Parathyroid adenoma (tissue), 2 donors: ENCODE measurements at regions not wholly inside any gene's neighbourhood (a gene's known extent, or its start where the extent isn't known, plus 50 kb on each side); places are given as distances from the start of the nearest gene placed in this dataset.

Experiments used
- H2AFZ ChIP-seq: fragments of 300-600 bp; sonication (generic); one replicate; pipeline ENCODE4 v1.7.0; 2017; ENCODE audit warnings: antibody characterized with exemption, mild to moderate bottlenecking
- H3K27ac ChIP-seq: fragments of 300-600 bp; sonication (generic); one replicate; pipeline ENCODE4 v1.7.0; 2017
- H3K27me3 ChIP-seq: fragments of 300-600 bp; sonication (generic); one replicate; pipeline ENCODE4 v1.7.0; 2017; ENCODE audit warnings: low read length; ENCODE audit not compliant: control insufficient read depth, insufficient read depth
- H3K36me3 ChIP-seq: fragments of 300-600 bp; sonication (generic); one replicate; pipeline ENCODE4 v1.7.0; 2017; ENCODE audit warnings: low read length; ENCODE audit not compliant: control insufficient read depth, insufficient read depth
- H3K4me1 ChIP-seq: fragments of 300-600 bp; sonication (generic); one replicate; pipeline ENCODE4 v1.7.0; 2017; ENCODE audit warnings: control low read depth
- H3K4me2 ChIP-seq: fragments of 300-600 bp; sonication (generic); one replicate; pipeline ENCODE4 v1.7.0; 2017; ENCODE audit warnings: low read length
- H3K4me3 ChIP-seq: fragments of 300-600 bp; sonication (generic); one replicate; pipeline ENCODE4 v1.7.0; 2017; ENCODE audit warnings: low read depth, low read length
- H3K79me2 ChIP-seq: fragments of 300-600 bp; sonication (generic); one replicate; pipeline ENCODE4 v1.7.0; 2017; ENCODE audit warnings: control low read depth
- H3K9ac ChIP-seq: fragments of 300-600 bp; sonication (generic); one replicate; pipeline ENCODE4 v1.7.0; 2017; ENCODE audit warnings: mild to moderate bottlenecking
- H3K9me3 ChIP-seq: fragments of 300-600 bp; sonication (generic); one replicate; pipeline ENCODE4 v1.7.0; 2017; ENCODE audit warnings: low read length; ENCODE audit not compliant: control insufficient read depth
- TF ChIP-seq, protein P1 (sequence below): fragments of 300-600 bp; sonication (generic); IDR thresholded peaks from one replicate; pipeline ENCODE4 v1.7.0; 2017; ENCODE audit warnings: antibody characterized with exemption, mild to moderate bottlenecking
- donor health status: primary hyperparathyroidism.

DNA sequence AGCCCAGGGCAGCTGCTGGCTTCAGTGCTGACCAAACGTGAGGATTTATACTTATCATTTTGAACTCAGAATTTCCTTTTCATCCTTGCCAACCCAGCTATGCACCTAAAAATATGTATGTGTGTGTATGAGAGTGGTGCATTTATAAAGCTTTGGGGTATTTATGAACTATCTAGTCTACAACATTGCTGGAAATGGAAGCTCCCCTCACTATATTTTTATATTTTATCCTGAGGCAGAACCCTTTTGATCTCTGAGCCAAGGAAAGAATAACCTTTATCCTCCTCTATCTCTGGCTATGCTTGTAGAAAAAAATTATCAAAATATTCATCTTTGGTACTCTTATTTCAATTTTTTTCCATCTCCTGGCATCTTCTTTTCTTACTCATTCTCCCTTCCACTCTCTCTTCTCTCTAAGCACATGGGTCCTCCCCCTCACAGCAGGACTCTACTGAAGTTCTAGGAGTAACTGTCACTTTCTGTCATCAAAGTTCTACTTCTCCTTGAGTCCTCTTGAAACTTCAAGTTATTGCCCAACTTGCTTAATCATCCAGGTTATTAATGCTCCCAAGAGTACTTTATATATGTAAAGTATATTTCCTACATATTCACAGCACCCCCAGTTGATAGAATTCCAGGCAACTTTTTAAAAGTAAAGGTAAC is 190.9 kb downstream of the HINT1 start:
- TF ChIP-seq, protein P1, sequence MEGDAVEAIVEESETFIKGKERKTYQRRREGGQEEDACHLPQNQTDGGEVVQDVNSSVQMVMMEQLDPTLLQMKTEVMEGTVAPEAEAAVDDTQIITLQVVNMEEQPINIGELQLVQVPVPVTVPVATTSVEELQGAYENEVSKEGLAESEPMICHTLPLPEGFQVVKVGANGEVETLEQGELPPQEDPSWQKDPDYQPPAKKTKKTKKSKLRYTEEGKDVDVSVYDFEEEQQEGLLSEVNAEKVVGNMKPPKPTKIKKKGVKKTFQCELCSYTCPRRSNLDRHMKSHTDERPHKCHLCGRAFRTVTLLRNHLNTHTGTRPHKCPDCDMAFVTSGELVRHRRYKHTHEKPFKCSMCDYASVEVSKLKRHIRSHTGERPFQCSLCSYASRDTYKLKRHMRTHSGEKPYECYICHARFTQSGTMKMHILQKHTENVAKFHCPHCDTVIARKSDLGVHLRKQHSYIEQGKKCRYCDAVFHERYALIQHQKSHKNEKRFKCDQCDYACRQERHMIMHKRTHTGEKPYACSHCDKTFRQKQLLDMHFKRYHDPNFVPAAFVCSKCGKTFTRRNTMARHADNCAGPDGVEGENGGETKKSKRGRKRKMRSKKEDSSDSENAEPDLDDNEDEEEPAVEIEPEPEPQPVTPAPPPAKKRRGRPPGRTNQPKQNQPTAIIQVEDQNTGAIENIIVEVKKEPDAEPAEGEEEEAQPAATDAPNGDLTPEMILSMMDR: no peak
- H3K4me1 ChIP-seq: no peaks in the 10 kb centered on the region
- H3K27ac ChIP-seq: no peak overlapping the region
- H3K4me2 ChIP-seq: no peak overlapping the region
- no peaks in the 10 kb centered on the region for H3K27me3 ChIP-seq
- no peaks in the 10 kb centered on the region for H3K9me3 ChIP-seq
- H3K9ac ChIP-seq: no peak overlapping the region
- H2AFZ ChIP-seq: no peak overlapping the region
- H3K79me2 ChIP-seq: no peaks in the 10 kb centered on the region
- no peak overlapping the region for H3K4me3 ChIP-seq
- no peaks in the 10 kb centered on the region for H3K36me3 ChIP-seq

DNA sequence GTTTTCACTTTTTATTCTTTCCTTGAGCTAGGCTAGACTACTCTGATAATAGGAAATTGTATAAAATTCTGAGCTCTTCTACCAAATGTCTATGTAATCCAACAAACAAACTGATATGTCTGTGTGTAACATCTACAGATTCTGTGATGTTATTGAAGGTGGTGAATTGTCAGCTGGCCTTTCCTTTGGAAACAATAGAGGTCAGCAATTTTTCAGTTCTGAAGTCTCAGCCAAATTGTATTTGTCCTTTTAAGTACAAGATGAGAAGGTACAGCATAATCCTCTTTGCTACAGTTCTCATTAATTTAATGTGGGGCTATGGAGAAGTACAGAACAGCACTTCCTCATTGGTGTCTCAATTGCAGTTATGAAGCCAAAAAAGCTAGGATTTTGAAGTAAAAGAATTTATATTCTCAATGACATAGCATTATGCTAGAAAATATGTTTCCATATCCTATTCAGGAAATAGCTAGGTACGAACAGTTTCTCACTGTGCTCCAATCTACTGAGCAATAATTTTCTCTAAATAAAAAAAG is 198.0 kb downstream of the HINT1 start:
- no peaks in the 10 kb centered on the region for H3K27me3 ChIP-seq
- H3K36me3 ChIP-seq: no peaks in the 10 kb centered on the region
- H3K27ac ChIP-seq: no peak overlapping the region
- H3K4me3 ChIP-seq: no peak overlapping the region
- no peaks in the 10 kb centered on the region for H3K9me3 ChIP-seq
- H2AFZ ChIP-seq: no peak overlapping the region
- no peaks in the 10 kb centered on the region for H3K79me2 ChIP-seq
- TF ChIP-seq, protein P1: no peak
- no peaks in the 10 kb centered on the region for H3K4me1 ChIP-seq
- no peak overlapping the region for H3K9ac ChIP-seq
- no peak overlapping the region for H3K4me2 ChIP-seq

DNA sequence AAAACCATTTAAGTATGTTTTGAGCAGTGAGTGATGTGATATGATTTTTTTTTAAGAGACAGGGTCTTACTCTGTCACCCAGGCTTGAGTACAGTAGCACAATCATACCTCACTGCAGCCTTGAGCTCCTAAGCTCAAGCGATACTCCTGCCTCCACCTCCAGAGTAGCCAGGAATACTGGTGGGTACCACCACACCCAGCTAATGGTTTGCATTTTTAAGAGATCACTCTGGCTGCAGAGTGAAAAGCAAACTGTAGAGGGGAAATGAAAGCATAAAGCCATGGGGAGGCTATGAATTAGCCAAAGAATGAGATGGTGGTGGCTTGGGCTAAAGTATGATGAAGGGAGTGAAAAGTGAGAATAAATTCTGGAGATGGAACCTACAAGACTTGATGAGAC is 199.1 kb downstream of the HINT1 start:
- H2AFZ ChIP-seq: no peak overlapping the region
- no peak overlapping the region for H3K9ac ChIP-seq
- H3K9me3 ChIP-seq: no peaks in the 10 kb centered on the region
- H3K27me3 ChIP-seq: no peaks in the 10 kb centered on the region
- H3K79me2 ChIP-seq: no peaks in the 10 kb centered on the region
- no peak overlapping the region for H3K4me3 ChIP-seq
- H3K36me3 ChIP-seq: no peaks in the 10 kb centered on the region
- H3K4me2 ChIP-seq: no peak overlapping the region
- no peak overlapping the region for H3K27ac ChIP-seq
- no peaks in the 10 kb centered on the region for H3K4me1 ChIP-seq
- TF ChIP-seq, protein P1: no peak

DNA sequence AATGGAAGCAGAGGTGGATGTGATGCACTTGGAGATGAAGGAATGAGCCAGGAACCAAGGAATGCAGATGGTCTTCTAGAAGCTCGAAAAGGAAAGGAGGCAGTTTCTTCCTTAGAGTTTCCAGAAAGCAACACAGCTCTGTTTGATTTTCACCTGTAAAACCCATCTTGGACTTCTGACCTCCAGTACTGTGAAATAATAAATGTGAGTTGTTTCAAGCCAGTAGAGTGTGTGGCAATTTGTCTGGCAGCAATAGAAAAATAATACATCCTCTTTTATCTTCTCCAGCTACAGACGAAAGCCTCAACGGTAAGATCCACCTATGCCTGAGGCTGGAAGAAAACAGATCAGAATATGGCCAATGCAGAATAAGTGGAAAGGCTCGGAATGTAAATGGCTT is 199.7 kb downstream of the HINT1 start:
- Histone ChIP-seq H3K4me3 (no peak overlapping the region), H3K79me2 (no peaks in the 10 kb centered on the region), H2AFZ (no peak overlapping the region), H3K9ac (no peak overlapping the region), H3K4me1 (no peaks in the 10 kb centered on the region), H3K36me3 (no peaks in the 10 kb centered on the region), H3K27me3 (no peaks in the 10 kb centered on the region), H3K27ac (no peak overlapping the region), H3K4me2 (no peak overlapping the region), H3K9me3 (no peaks in the 10 kb centered on the region)
- TF ChIP-seq, protein P1: no peak
